ENCODE measurements at regions not wholly inside any gene's neighbourhood (a gene's known extent, or its start where the extent isn't known, plus 50 kb on each side); places are given as distances from the start of the nearest gene placed in this dataset.

GRCh38 chrX:117835034-117835433 is 281.6 kb downstream of the KLHL13 start:
- TF ChIP-seq, protein P1, sequence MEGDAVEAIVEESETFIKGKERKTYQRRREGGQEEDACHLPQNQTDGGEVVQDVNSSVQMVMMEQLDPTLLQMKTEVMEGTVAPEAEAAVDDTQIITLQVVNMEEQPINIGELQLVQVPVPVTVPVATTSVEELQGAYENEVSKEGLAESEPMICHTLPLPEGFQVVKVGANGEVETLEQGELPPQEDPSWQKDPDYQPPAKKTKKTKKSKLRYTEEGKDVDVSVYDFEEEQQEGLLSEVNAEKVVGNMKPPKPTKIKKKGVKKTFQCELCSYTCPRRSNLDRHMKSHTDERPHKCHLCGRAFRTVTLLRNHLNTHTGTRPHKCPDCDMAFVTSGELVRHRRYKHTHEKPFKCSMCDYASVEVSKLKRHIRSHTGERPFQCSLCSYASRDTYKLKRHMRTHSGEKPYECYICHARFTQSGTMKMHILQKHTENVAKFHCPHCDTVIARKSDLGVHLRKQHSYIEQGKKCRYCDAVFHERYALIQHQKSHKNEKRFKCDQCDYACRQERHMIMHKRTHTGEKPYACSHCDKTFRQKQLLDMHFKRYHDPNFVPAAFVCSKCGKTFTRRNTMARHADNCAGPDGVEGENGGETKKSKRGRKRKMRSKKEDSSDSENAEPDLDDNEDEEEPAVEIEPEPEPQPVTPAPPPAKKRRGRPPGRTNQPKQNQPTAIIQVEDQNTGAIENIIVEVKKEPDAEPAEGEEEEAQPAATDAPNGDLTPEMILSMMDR (conservative IDR thresholded peaks at IDR 0.05) = no peak
- H4K8ac ChIP-seq (replicated peaks; ENCODE audit: insufficient read length, low read depth, low read length) = no peak overlapping the region
- H4K5ac ChIP-seq (ENCODE audit: insufficient read length, low read depth, low read length) = peak overlapping the region; percentile 38
- H4K91ac ChIP-seq (ENCODE audit: insufficient read length, low read depth, low read length) = no peak overlapping the region
- H3K79me1 ChIP-seq (ENCODE audit: insufficient read depth, low read depth, low read length, poor library complexity, severe bottlenecking) = no peaks in the 10 kb centered on the region
- H2BK20ac ChIP-seq (ENCODE audit: low read depth, low read length, poor library complexity, severe bottlenecking) = no peak overlapping the region
- H3T11ph ChIP-seq (ENCODE audit: low read length) = no peak overlapping the region
- H3K18ac ChIP-seq (ENCODE audit: insufficient read length, low read depth, low read length) = no peak overlapping the region
- H3K23ac ChIP-seq (ENCODE audit: insufficient read length, low read depth, low read length) = no peak overlapping the region
- no peak overlapping the region for H3K4me2 ChIP-seq (ENCODE audit: insufficient read depth, insufficient read length, low read length)
- no peaks in the 10 kb centered on the region for H3K23me2 ChIP-seq (ENCODE audit: insufficient read length, low read depth, low read length, poor library complexity, severe bottlenecking)
- Mint-ChIP-seq H3K27ac (no peak overlapping the region), H3K9me3 (peaks cover 18 to 62% of the 10 kb centered on the region in 2 experiments), H3K27me3 (ENCODE audit: low read depth) (no peaks in the 10 kb centered on the region), H3K4me1 (no peaks in the 10 kb centered on the region), H3K4me3 (no peak overlapping the region), H3K36me3 (ENCODE audit: insufficient read depth in 1 of 3, low read depth in 3 of 3) (peaks cover 5 to 10% (median 9%) of the 10 kb centered on the region in 3 experiments)
- H3K56ac ChIP-seq (ENCODE audit: insufficient read length, low read depth, low read length) = no peak overlapping the region
- no peaks in the 10 kb centered on the region for H3K79me2 ChIP-seq (ENCODE audit: insufficient read depth, low read length)
- H2AK5ac ChIP-seq (ENCODE audit: insufficient read length, low read length) = no peak overlapping the region
- no CpG with 5 or more reads among the region's 3 CpGs for WGBS (ENCODE audit: extremely low coverage, insufficient read length, low lambda C conversion rate)
- H2BK5ac ChIP-seq (ENCODE audit: insufficient read length, low read length) = no peak overlapping the region
- H2BK12ac ChIP-seq (ENCODE audit: insufficient read length, low read depth, low read length) = no peak overlapping the region
- H3K9ac ChIP-seq (ENCODE audit: extremely low read depth, insufficient read length, low read length) = no peak overlapping the region
- no peak overlapping the region for H3K27ac ChIP-seq (ENCODE audit: insufficient read length, low read depth, low read length)
- H3K27me3 ChIP-seq (ENCODE audit: insufficient read depth, low read length) = no peaks in the 10 kb centered on the region
- peaks cover 32% of the 10 kb centered on the region for H3K9me3 ChIP-seq (ENCODE audit: control insufficient read depth, low read depth, low read length)
- DNase-seq = peak; percentile 21
- no peaks in the 10 kb centered on the region for H4K20me1 ChIP-seq (ENCODE audit: control insufficient read depth, insufficient read depth, insufficient read length)
- no peak overlapping the region for H2BK15ac ChIP-seq (ENCODE audit: low read depth, low read length)
- H2AFZ ChIP-seq (ENCODE audit: low read length) = no peak overlapping the region
- H3K4ac ChIP-seq (ENCODE audit: low read depth, low read length) = no peak overlapping the region
- H3K4me1 ChIP-seq (ENCODE audit: insufficient read depth, low read length) = no peaks in the 10 kb centered on the region
- H2BK120ac ChIP-seq (ENCODE audit: low read depth, low read length, poor library complexity, severe bottlenecking) = no peak overlapping the region
- H3K14ac ChIP-seq (ENCODE audit: insufficient read depth, low read length) = no peak overlapping the region
